ENCODE measurements at regions not wholly inside any gene's neighbourhood (a gene's known extent, or its start where the extent isn't known, plus 50 kb on each side); places are given as distances from the start of the nearest gene placed in this dataset.

DNA sequence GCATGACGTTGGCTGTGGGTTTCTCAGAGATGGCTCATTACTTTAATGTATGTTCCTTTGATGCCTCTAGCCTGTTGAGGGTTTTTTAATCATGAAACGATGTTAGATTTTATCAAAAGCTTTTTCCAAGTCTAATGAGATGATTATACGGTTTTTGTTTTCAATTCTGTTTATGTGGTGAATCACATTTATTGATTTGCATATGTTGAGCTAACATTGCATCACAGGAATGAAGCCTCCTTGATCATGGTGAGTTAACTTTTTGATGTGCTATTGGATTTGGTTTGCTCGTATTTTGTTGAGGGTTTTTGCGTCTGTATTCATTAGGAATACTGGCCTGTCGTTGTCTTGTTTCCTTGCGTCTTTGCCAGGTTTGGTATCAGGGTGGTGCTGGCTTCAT is 52.3 kb upstream of the PTPN12 start:
- DNase-seq: no peak

- DNase-seq: peak; percentile 61
Observed at GRCh38 chr7:77482015-77482414, 55.1 kb upstream of the PTPN12 start.

DNA sequence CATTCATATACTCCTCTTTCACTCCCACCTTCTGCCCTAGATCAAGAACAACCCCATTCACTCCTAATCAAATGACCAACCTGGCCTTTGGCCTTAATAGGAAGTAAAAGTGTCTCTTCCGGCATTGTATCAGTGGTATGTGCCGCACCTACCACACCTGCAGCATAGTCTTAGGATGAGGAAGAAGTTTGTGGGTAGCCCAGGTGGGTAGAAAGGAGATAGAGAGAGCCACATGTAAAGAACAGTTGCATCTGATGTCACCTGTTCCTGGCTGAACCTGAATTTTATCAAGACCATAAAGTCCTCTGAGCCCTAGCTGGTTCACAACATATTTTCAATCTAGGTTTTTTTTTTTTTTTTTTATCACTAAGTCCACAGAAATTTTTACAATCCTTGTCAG is 55.5 kb upstream of the PTPN12 start:
- DNase-seq: no peak

DNA sequence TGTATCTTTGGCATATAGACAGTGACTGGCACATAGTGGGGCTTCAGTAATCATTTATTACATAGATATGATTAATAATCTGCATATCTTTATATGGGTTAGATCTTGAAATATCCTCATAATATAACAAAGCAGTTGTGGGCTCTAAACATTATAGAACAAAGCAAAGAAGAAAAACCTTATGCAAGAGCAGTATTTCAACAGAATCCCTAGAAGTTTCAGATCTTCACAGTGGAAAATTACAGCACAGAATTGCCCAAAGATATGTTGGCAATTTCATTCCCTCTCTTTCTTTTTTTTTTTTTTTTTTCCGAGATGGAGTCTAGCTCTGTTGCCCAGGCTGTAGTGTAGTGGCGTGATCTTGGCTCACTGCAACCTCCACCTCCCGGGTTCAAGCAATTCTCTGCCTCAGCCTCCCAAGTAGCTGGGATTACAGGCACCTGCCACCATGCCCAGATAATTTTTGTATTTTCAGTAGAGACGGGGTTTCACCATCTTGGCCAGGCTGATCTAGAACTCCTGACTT is 56.9 kb upstream of the PTPN12 start:
- DNase-seq: peak; percentile 45

- DNase-seq: no peak
Observed at GRCh38 chr7:77479536-77480088, 57.5 kb upstream of the PTPN12 start.

DNA sequence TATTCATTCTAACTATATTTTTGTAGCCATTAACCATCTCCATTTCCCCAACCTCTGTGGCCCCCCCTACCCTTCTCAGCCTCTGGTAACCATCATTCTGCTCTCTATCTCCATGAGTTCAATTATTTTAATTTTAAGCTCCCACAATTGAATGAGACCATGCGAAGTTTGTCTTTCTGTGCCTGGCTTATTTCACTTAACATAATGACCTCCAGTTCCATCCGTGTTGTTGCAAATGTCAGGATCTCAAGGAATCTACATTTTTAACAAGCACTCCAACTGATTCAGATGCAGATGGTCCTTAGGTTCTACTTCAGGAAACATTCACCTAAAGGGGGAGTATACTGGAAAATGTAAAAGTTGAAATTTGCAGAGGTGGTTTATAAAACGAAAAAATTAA is 60.2 kb upstream of the PTPN12 start:
- DNase-seq: no peak

GRCh38 chr7:77475181-77475580 is 59.0 kb upstream of the GSAP start:
- no peak for DNase-seq

DNA sequence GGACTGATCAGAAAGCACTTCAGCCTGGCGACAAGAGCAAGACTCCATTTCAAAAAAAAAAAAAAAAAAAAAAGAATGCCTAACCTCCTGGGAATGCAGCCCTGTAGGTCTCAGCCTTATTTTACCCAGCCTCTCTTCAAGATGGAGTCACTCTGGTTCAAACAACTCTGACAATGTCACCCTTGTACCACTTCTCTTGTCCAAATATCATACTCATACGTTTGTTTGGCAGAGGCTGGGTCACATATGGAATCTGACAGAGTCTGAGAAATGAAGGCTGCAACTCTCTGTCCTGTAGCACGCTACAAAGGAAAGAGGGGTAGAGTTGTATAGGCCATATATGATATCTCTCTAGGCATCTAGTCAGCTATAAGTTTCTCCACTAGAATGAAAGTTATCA is 58.6 kb upstream of the GSAP start:
- no peak for DNase-seq

GRCh38 chr7:77473229-77474005 is 57.3 kb upstream of the GSAP start:
- DNase-seq: peak; percentile 68

DNA sequence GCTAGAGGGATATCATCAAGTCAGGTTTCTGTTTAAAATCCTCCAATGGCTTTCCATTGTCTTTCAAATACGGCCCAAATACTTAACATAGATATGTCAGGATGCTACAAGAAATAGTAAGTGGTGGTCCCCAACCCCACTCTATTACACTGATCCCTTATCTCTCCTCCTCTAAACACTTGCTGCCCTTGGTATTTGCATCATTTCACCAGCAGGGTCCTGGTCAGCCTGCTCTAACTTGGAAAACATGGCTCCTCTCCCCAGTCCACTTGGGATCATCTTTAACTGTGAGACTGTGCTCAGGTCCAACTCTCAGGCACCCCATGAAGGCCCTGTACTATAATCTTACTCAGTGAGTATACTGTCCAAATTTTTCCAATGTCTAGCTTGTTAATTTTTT is 53.8 kb upstream of the GSAP start:
- DNase-seq: no peak

GRCh38 chr7:77467408-77467807 is 51.3 kb upstream of the GSAP start:
- DNase-seq: peak; percentile 89

- DNase-seq: peak; percentile 57
Observed at GRCh38 chr7:77466450-77466849, 50.3 kb upstream of the GSAP start.

All from suppressor macrophage treated with lipopolysaccharide for 4 hours (primary cell).